H9 (cell line): ENCODE measurements at regions not wholly inside any gene's neighbourhood (a gene's known extent, or its start where the extent isn't known, plus 50 kb on each side); places are given as distances from the start of the nearest gene placed in this dataset.

ENCODE experiments used
- DNase-seq: peaks from one replicate; pipeline ENCODE4 v3.0.0-alpha.2; 2017
- H2AFZ ChIP-seq: one replicate; pipeline ENCODE4 v1.6.1; 2013; ENCODE audit warnings: mild to moderate bottlenecking, low read length, control low read depth, moderate library complexity
- H2AK5ac ChIP-seq: 2 replicates; pipeline ENCODE4 v1.6.1; 2013; ENCODE audit warnings: low read length, control low read depth, mixed read lengths; ENCODE audit not compliant: insufficient read length
- H2BK120ac ChIP-seq: one replicate; pipeline ENCODE4 v1.6.1; 2013; ENCODE audit warnings: low read depth, mild to moderate bottlenecking, low read length, control low read depth, inconsistent platforms; ENCODE audit not compliant: poor library complexity, severe bottlenecking
- H2BK12ac ChIP-seq: 2 replicates; pipeline ENCODE4 v1.6.1; 2013; ENCODE audit warnings: low read length, control low read depth, mixed read lengths, low read depth; ENCODE audit not compliant: insufficient read length
- H2BK15ac ChIP-seq: 2 replicates; pipeline ENCODE4 v1.6.1; 2013; ENCODE audit warnings: low read depth, low read length, control low read depth
- H2BK20ac ChIP-seq: one replicate; pipeline ENCODE4 v1.6.1; 2013; ENCODE audit warnings: low read depth, mild to moderate bottlenecking, low read length, control low read depth, inconsistent platforms; ENCODE audit not compliant: poor library complexity, severe bottlenecking
- H2BK5ac ChIP-seq: 2 replicates; pipeline ENCODE4 v1.6.1; 2013; ENCODE audit warnings: low read length, control low read depth, mixed read lengths; ENCODE audit not compliant: insufficient read length
- H3K14ac ChIP-seq: 2 replicates; pipeline ENCODE4 v1.6.1; 2013; ENCODE audit warnings: low read length, control low read depth; ENCODE audit not compliant: insufficient read depth
- H3K18ac ChIP-seq: 2 replicates; pipeline ENCODE4 v1.6.1; 2013; ENCODE audit warnings: low read depth, mild to moderate bottlenecking, mixed read lengths, low read length, control low read depth; ENCODE audit not compliant: insufficient read length
- H3K23ac ChIP-seq: 2 replicates; pipeline ENCODE4 v1.6.1; 2013; ENCODE audit warnings: low read length, control low read depth, mixed read lengths, low read depth; ENCODE audit not compliant: insufficient read length
- H3K23me2 ChIP-seq: 2 replicates; pipeline ENCODE4 v1.6.1; 2013; ENCODE audit warnings: low read depth, mild to moderate bottlenecking, mixed read lengths, low read length, control low read depth; ENCODE audit not compliant: insufficient read length, poor library complexity, severe bottlenecking
- H3K27ac ChIP-seq: 2 replicates; pipeline ENCODE4 v1.5.1; 2013; ENCODE audit warnings: low read length, control low read depth, mixed read lengths, low read depth; ENCODE audit not compliant: insufficient read length
- H3K27me3 ChIP-seq: 2 replicates; pipeline ENCODE4 v1.6.1; 2013; ENCODE audit warnings: low read length, control low read depth, inconsistent platforms; ENCODE audit not compliant: insufficient read depth
- H3K4ac ChIP-seq: 2 replicates; pipeline ENCODE4 v1.6.1; 2013; ENCODE audit warnings: low read depth, mild to moderate bottlenecking, control low read depth, inconsistent platforms, low read length, moderate library complexity
- H3K4me1 ChIP-seq: 2 replicates; pipeline ENCODE4 v1.6.1; 2013; ENCODE audit warnings: low read length, control low read depth, inconsistent platforms; ENCODE audit not compliant: insufficient read depth
- H3K4me2 ChIP-seq: 2 replicates; pipeline ENCODE4 v1.6.1; 2013; ENCODE audit warnings: low read length, control low read depth, mixed read lengths; ENCODE audit not compliant: insufficient read length, insufficient read depth
- H3K56ac ChIP-seq: 2 replicates; pipeline ENCODE4 v1.6.1; 2013; ENCODE audit warnings: low read depth, mild to moderate bottlenecking, mixed read lengths, low read length, control low read depth; ENCODE audit not compliant: insufficient read length
- H3K79me1 ChIP-seq: 2 replicates; pipeline ENCODE4 v1.6.1; 2013; ENCODE audit warnings: low read depth, mild to moderate bottlenecking, moderate library complexity, low read length, control low read depth, inconsistent platforms; ENCODE audit not compliant: insufficient read depth, poor library complexity, severe bottlenecking
- H3K79me2 ChIP-seq: 2 replicates; pipeline ENCODE4 v1.6.1; 2013; ENCODE audit warnings: low read length, control low read depth, inconsistent platforms; ENCODE audit not compliant: insufficient read depth
- H3K9ac ChIP-seq: 2 replicates; pipeline ENCODE4 v1.6.1; 2013; ENCODE audit warnings: low read length, control low read depth, mixed read lengths; ENCODE audit not compliant: insufficient read length; ENCODE audit errors: extremely low read depth
- H3K9me3 ChIP-seq: one replicate; pipeline ENCODE4 v1.6.1; 2013; ENCODE audit warnings: low read depth, low read length, inconsistent platforms; ENCODE audit not compliant: control insufficient read depth
- H3T11ph ChIP-seq: one replicate; pipeline ENCODE4 v1.6.1; 2013; ENCODE audit warnings: mild to moderate bottlenecking, low read length, control low read depth, inconsistent platforms
- H4K20me1 ChIP-seq: one replicate; pipeline ENCODE4 v1.6.1; 2013; ENCODE audit not compliant: control insufficient read depth, insufficient read length, insufficient read depth
- H4K5ac ChIP-seq: 2 replicates; pipeline ENCODE4 v1.6.1; 2013; ENCODE audit warnings: low read depth, mild to moderate bottlenecking, mixed read lengths, low read length, control low read depth; ENCODE audit not compliant: insufficient read length
- H4K8ac ChIP-seq: replicated peaks from 2 replicates; pipeline ENCODE4 v1.6.1; 2013; ENCODE audit warnings: low read length, control low read depth, mixed read lengths, low read depth; ENCODE audit not compliant: insufficient read length
- H4K91ac ChIP-seq: 2 replicates; pipeline ENCODE4 v1.6.1; 2013; ENCODE audit warnings: low read depth, mild to moderate bottlenecking, moderate library complexity, mixed read lengths, low read length, control low read depth; ENCODE audit not compliant: insufficient read length
- H3K27ac Mint-ChIP-seq, 3 experiments: 2 replicates in 2 of 3; 3 replicates in 1 of 3; pipeline ENCODE4 v1.8.0; 2020 to 2021; ENCODE audit warnings: mixed read lengths in 3 of 3, mild to moderate bottlenecking in 1 of 3, moderate library complexity in 1 of 3
- H3K27me3 Mint-ChIP-seq: 2 replicates; pipeline ENCODE4 v1.8.0; 2021; ENCODE audit warnings: low read depth, mild to moderate bottlenecking, moderate library complexity, mixed read lengths
- H3K36me3 Mint-ChIP-seq, 3 experiments: 2 replicates in 2 of 3; 3 replicates in 1 of 3; pipeline ENCODE4 v1.8.0; 2020 to 2021; ENCODE audit warnings: low read depth in 3 of 3, mixed read lengths in 3 of 3; ENCODE audit not compliant: insufficient read depth in 1 of 3
- H3K4me1 Mint-ChIP-seq, 2 experiments: 2 replicates each; pipeline ENCODE4 v1.8.0; 2020; ENCODE audit warnings: mixed read lengths in 2 of 2
- H3K4me3 Mint-ChIP-seq, 2 experiments: 2 replicates in 1 of 2; 3 replicates in 1 of 2; pipeline ENCODE4 v1.8.0; 2020 to 2021; ENCODE audit warnings: mild to moderate bottlenecking in 2 of 2, mixed read lengths in 2 of 2, moderate library complexity in 1 of 2
- H3K9me3 Mint-ChIP-seq, 2 experiments: 2 replicates in 1 of 2; 3 replicates in 1 of 2; pipeline ENCODE4 v1.8.0; 2020; ENCODE audit warnings: mild to moderate bottlenecking in 2 of 2, mixed read lengths in 2 of 2, moderate library complexity in 1 of 2
- CTCF ChIP-seq: fragments of 200-600 bp; sonication (generic); conservative IDR thresholded peaks from 3 replicates; pipeline ENCODE4 v1.8.0; 2021; ENCODE audit warnings: antibody characterized with exemption, mild to moderate bottlenecking
- WGBS: extraction: QIAGEN DNeasy Blood & Tissue Kit; methylation state at CpG from one replicate; pipeline ENCODE4 v1.1.7; 2013; ENCODE audit warnings: missing lambda C conversion rate, low lambda C conversion rate, mixed read lengths; ENCODE audit not compliant: insufficient read length; ENCODE audit errors: extremely low coverage; 5-methylcytosine and 5-hydroxymethylcytosine counted together

GRCh38 chr1:24253571-24253970 lies 65.6 kb upstream of the GRHL3 start:
- H3K23me2 ChIP-seq, result no peaks in the 10 kb centered on the region
- H4K5ac ChIP-seq, result no peak overlapping the region
- H3K4ac ChIP-seq, result no peak overlapping the region
- no peak overlapping the region for H2AK5ac ChIP-seq
- H3K9me3 Mint-ChIP-seq, result no peaks in the 10 kb centered on the region
- no peak overlapping the region for H3K14ac ChIP-seq
- no peaks in the 10 kb centered on the region for H3K27me3 ChIP-seq
- no peak overlapping the region for H4K91ac ChIP-seq
- H2BK15ac ChIP-seq, result no peak overlapping the region
- H3K27ac ChIP-seq, result no peak overlapping the region
- H2BK12ac ChIP-seq, result no peak overlapping the region
- H2BK120ac ChIP-seq, result no peak overlapping the region
- H3T11ph ChIP-seq, result no peak overlapping the region
- H3K4me3 Mint-ChIP-seq, result no peak overlapping the region
- H2BK5ac ChIP-seq, result no peak overlapping the region
- peaks cover 0 to 3% of the 10 kb centered on the region in 2 experiments; a peak in 1 of 4 replicates for H3K4me1 Mint-ChIP-seq
- H2AFZ ChIP-seq, result no peak overlapping the region
- no peak overlapping the region for H3K18ac ChIP-seq
- peaks cover 8% of the 10 kb centered on the region for H3K27me3 Mint-ChIP-seq
- TF ChIP-seq CTCF, result peak; percentile 57
- no peaks in the 10 kb centered on the region for H4K20me1 ChIP-seq
- H3K9ac ChIP-seq, result no peak overlapping the region
- no peak overlapping the region for H3K23ac ChIP-seq
- no peak overlapping the region for H4K8ac ChIP-seq
- no peaks in the 10 kb centered on the region for H3K79me1 ChIP-seq
- H3K27ac Mint-ChIP-seq, result no peak overlapping the region
- H2BK20ac ChIP-seq, result no peak overlapping the region
- no peaks in the 10 kb centered on the region for H3K4me1 ChIP-seq
- no peak overlapping the region for H3K4me2 ChIP-seq
- no peak overlapping the region for H3K56ac ChIP-seq
- H3K79me2 ChIP-seq, result no peaks in the 10 kb centered on the region
- peak; percentile 49 for DNase-seq
- no peaks in the 10 kb centered on the region for H3K36me3 Mint-ChIP-seq
- WGBS, result no CpG with 5 or more reads among the region's 6 CpGs
- H3K9me3 ChIP-seq, result no peaks in the 10 kb centered on the region
